Mesodermal cell (in vitro differentiated cells): ENCODE measurements at regions not wholly inside any gene's neighbourhood (a gene's known extent, or its start where the extent isn't known, plus 50 kb on each side); places are given as distances from the start of the nearest gene placed in this dataset.

Experiments
- H3K27ac ChIP-seq: 2 replicates; pipeline ENCODE4 v1.7.0; 2013; ENCODE audit warnings: mild to moderate bottlenecking, low read depth, low read length, moderate library complexity; ENCODE audit not compliant: severe bottlenecking
- H3K36me3 ChIP-seq: 2 replicates; pipeline ENCODE4 v1.7.1; 2013; ENCODE audit warnings: mild to moderate bottlenecking, low read length, moderate library complexity; ENCODE audit not compliant: control insufficient read depth, insufficient read depth
- H3K4me1 ChIP-seq: one replicate; pipeline ENCODE4 v1.7.1; 2013; ENCODE audit warnings: mild to moderate bottlenecking, low read length; ENCODE audit not compliant: insufficient read depth, control insufficient read depth, poor library complexity, severe bottlenecking
- H3K4me3 ChIP-seq: 2 replicates; pipeline ENCODE4 v1.7.0; 2013; ENCODE audit warnings: low read length, control low read depth, mild to moderate bottlenecking; ENCODE audit not compliant: insufficient read depth, poor library complexity, severe bottlenecking; ENCODE audit errors: extremely low read depth
- H3K9me3 ChIP-seq: 2 replicates; pipeline ENCODE4 v1.7.1; 2013; ENCODE audit warnings: mild to moderate bottlenecking, low read length, moderate library complexity; ENCODE audit not compliant: control insufficient read depth
- WGBS, 2 experiments: methylation state at CpG; one replicate each; pipeline ENCODE4 v1.1.5; 2013; ENCODE audit warnings: missing lambda C conversion rate in 2 of 2; ENCODE audit not compliant: insufficient coverage in 2 of 2; 5-methylcytosine and 5-hydroxymethylcytosine counted together

DNA sequence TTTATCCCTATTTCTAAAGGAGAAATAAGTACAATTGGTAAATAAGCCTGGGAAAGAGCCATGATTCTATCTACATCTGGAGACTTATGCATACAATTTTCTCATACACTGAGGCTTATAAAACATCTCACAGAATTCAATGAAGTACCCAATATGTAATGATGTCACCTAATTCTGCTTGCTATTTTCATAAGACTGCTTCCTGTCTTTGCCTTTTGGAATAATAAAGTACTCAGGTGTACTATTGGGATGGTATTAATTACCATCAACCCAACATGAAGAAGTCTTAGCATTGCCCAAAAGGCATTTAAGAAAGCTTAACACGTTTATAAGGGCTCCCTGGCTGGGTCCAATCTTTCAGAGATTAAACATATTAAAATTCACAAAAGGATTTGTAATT is 216.4 kb upstream of the TSHZ2 start:
- Histone ChIP-seq H3K4me1 (no peaks in the 10 kb centered on the region), H3K4me3 (no peak overlapping the region), H3K27ac (no peak overlapping the region), H3K36me3 (no peaks in the 10 kb centered on the region), H3K9me3 (no peaks in the 10 kb centered on the region)
- no CpG with 5 or more reads among the region's 1 CpG for WGBS, 2 experiments

DNA sequence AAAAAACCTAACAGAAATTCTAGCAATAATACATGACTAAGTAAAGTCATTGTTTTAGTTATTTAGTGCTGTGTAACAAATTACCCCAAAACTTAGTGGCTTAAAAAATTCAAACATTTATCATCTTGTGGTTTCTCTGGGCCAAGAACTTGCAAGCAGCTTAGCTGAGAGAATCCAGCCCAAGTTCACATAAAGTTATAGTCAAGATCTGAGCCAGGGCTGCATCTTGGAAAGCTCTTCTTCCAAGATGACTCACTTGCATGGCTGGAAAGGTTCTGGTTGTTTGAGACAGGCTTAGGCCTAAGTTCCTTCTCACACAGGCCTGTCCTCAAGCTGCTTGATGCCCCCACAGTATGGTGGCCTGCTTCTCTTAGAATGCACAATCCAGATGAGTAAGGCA is 217.8 kb upstream of the TSHZ2 start:
- no peaks in the 10 kb centered on the region for H3K4me1 ChIP-seq

DNA sequence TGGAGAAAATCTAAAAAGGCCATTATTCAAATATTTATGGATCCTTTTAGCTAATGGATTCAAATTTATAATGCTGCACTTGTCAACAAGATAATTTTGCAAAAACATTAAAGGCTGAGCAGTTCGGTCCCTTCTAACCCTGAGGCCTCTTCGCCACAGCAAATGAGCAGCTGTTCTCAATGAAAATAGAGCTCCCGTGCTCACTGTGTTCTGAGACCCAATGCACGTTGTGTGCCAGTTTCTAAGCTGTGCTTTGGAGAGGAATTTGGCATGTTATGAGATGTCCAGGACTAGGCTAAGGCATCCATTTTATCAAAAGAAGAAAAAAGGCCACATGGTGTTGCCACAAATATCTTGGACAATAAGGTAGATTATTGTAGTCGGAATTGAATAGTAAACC is 220.1 kb upstream of the TSHZ2 start:
- no peaks in the 10 kb centered on the region for H3K4me1 ChIP-seq
- WGBS, 2 experiments = 77% methylated on average over 3 of the region's 5 CpGs; no CpG with 5 or more reads in 1 of the 2 experiments
- H3K4me3 ChIP-seq = no peak overlapping the region

More for the DNA sequence above, 217.8 kb upstream of the TSHZ2 start:
- Histone ChIP-seq H3K9me3 (no peaks in the 10 kb centered on the region), H3K36me3 (no peaks in the 10 kb centered on the region), H3K27ac (no peak overlapping the region), H3K4me3 (no peak overlapping the region)

DNA sequence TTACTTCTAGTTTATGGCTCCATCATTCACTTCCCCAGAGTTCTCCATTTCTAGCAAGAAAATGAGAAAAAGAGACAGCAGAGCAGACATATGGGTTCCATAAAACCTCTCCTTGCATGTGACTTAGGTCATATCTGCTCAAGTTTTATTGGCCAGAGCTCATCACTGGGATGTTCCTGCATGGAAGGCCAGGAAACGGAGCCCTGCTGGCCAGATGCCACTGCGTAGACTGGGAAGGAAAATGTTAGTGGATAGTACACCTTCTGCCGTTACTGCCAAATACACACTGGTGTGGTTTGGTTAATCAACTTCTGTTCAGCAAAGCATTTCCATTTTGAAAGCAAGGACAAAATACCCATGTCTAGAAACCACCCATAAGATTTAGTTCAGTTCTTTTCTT is 220.6 kb upstream of the TSHZ2 start:
- Histone ChIP-seq H3K36me3 (no peaks in the 10 kb centered on the region), H3K27ac (no peak overlapping the region), H3K4me1 (no peaks in the 10 kb centered on the region), H3K9me3 (no peaks in the 10 kb centered on the region), H3K4me3 (no peak overlapping the region)
- WGBS, 2 experiments = 96 to 97% methylated on average over 3 of the region's 3 CpGs

More for the DNA sequence above, 220.1 kb upstream of the TSHZ2 start:
- Histone ChIP-seq H3K36me3 (no peaks in the 10 kb centered on the region), H3K27ac (no peak overlapping the region), H3K9me3 (no peaks in the 10 kb centered on the region)

DNA sequence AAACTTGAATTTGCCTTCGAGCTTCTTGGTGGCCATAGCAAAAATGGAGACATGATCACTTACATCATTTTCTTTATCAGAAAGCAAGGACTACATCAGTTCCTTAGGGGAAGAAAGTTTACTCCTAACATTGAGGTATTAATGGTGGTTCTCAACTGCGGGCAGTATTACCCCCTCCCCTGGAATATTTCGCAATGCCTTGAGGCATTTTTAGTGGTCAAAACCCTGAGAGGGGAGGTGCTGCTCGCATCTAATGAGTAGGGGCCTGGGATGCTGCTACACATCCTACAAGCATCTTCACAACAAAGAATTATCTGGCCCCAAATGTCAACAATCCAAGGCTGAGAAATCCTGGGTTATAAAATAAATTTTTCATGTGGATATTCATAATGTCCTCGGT is 222.2 kb upstream of the TSHZ2 start:
- Histone ChIP-seq H3K4me3 (no peak overlapping the region), H3K4me1 (no peaks in the 10 kb centered on the region), H3K36me3 (no peaks in the 10 kb centered on the region), H3K27ac (no peak overlapping the region), H3K9me3 (no peaks in the 10 kb centered on the region)
- 88 to 90% methylated on average over 1 to 2 of the region's 5 CpGs for WGBS, 2 experiments

DNA sequence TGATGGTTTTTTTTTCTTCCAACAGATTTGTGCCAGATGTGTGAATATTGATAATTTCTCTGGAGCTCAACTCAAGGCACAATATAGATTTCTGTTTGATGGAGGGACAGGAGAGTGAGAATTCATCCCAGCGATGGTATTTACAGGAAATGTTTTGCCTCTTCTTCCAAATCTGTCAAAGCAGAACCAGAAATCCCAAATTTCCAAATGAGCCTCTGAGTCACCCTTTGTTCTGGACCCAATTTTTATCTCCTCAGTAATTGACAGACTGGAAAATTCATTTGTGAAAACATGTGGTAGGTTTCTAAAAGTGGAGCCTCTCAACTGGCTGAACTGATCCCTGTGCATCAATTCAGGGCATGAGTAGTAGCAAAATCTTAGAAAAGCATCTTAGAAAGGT is 223.2 kb upstream of the TSHZ2 start:
- 100% methylated on average over 1 of the region's 1 CpG; no CpG with 5 or more reads in 1 of the 2 experiments for WGBS, 2 experiments
- Histone ChIP-seq H3K4me3 (no peak overlapping the region), H3K4me1 (no peaks in the 10 kb centered on the region), H3K27ac (no peak overlapping the region), H3K9me3 (no peaks in the 10 kb centered on the region), H3K36me3 (no peaks in the 10 kb centered on the region)

DNA sequence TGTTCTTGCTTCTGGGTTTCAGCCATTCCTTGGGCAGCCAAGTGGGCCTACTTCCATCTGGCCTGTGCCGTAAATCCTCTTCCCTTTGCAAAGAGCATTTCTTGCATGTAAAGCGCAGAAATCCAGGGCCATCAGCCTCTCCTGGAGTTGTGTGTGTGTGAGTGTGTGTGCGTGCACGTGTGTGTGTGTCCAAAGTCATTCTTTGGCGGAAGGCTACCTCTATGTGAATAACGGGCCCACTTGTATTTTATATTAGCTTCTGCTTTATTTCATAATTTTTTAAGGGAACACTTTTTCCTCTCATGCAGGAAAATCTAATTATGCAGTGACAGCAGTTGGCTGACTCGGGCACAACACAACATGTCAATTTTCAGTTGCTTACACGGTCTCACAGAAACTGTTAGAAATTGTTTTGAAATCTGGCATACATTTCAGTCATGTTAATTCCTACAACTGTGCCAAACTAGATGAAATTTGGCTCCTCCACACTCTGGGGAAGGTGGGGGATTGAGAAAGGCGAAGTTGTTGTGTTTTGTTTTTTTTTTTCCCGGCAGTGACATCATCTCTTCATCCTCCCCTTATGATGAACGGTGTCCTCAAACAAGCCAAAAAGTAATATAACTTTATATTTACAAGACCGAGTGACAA is 223.7 kb upstream of the TSHZ2 start:
- WGBS, 2 experiments = 40 to 80% methylated on average over 1 to 5 of the region's 12 CpGs
- Histone ChIP-seq H3K27ac (no peak overlapping the region), H3K4me3 (no peak overlapping the region), H3K9me3 (no peaks in the 10 kb centered on the region), H3K36me3 (no peaks in the 10 kb centered on the region), H3K4me1 (no peaks in the 10 kb centered on the region)

DNA sequence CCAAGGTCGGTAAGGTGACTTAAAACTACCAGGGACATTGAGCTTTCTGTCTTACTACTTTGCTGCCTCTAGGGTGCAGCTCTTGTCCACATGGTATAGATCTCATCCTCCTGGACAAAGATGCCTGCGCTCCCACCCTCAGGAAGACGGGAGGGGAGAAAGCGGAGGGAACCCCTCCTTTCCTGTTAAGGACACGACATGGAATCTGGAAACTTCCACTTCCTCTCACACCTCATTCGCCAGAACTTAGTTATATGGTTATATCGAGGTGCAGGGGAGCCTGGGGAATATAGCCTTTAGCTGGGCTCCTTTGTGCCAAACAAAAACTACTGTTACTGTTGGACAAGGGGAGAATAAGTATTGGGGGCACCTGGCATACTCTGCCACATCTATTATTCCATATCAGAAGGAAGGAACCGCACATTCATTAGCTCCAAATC is 224.3 kb upstream of the TSHZ2 start:
- Histone ChIP-seq H3K4me3 (no peak overlapping the region), H3K27ac (no peak overlapping the region), H3K36me3 (no peaks in the 10 kb centered on the region), H3K4me1 (no peaks in the 10 kb centered on the region), H3K9me3 (no peaks in the 10 kb centered on the region)
- 63 to 81% methylated on average over 3 of the region's 8 CpGs for WGBS, 2 experiments

DNA sequence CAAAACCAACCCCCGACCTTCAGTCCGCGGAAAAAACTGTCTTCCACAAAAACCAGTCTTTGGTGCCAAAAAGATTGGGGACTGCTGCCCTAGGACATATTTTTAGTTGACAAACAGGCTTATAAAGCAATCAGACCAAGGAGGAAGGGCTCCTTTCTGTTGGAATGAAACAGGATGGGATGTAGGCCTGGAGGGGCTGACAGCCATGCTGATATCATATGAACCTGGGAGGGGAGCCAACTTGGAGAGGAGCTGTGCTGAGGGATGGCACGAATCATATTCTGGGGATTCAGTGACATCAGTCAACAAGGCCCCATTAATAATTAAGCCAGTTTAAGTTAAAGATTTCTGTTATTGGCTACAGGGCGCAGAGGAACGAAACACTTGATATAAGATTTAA is 225.4 kb upstream of the TSHZ2 start:
- Histone ChIP-seq H3K9me3 (no peaks in the 10 kb centered on the region), H3K4me3 (no peak overlapping the region), H3K27ac (no peak overlapping the region), H3K36me3 (no peaks in the 10 kb centered on the region), H3K4me1 (no peaks in the 10 kb centered on the region)
- 93 to 100% methylated on average over 1 to 3 of the region's 6 CpGs for WGBS, 2 experiments

DNA sequence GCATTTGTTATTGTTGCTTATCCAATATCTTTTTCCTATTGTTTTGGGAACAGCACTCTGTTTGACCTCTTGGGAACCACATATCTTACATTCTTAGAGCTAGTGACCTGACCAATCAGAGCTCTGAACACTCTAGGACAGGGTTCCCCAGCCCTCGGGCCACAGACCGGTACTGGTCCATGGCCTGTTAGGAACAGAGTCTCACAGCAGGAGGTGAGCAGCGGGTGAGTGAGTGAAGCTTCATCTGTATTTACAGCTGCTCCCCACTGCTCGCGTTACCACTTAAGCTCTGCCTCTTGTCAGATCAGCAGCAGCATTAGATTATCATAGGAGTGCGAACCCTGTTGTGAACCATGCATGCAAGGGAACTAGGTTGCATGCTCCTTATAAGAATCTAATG is 226.0 kb upstream of the TSHZ2 start:
- WGBS, 2 experiments = 32 to 59% methylated on average over 4 to 6 of the region's 6 CpGs

DNA sequence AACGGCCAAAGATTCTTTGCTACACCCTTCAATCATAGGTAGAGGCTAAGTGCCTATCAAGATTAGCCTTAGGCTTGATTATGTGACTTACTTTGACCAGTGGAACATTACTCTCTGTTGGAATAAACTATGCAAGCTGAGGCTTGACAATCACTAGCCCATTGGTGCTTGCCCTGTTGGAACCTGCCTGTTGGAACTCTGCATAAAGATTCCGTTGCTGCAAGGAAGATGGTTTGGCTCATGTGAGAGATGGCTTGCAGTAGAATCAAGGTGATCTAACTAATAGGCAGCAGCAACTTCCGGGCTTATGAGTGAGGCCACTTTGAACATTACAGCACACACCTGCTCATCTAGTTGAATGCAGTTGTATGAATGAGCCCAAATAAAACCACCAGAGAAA is 227.7 kb upstream of the TSHZ2 start:
- Histone ChIP-seq H3K36me3 (no peaks in the 10 kb centered on the region), H3K9me3 (no peaks in the 10 kb centered on the region), H3K4me3 (no peak overlapping the region), H3K4me1 (no peaks in the 10 kb centered on the region), H3K27ac (no peak overlapping the region)
- WGBS, 2 experiments = 70% methylated on average over 2 of the region's 3 CpGs; no CpG with 5 or more reads in 1 of the 2 experiments

More for the DNA sequence above, 226.0 kb upstream of the TSHZ2 start:
- Histone ChIP-seq H3K9me3 (no peaks in the 10 kb centered on the region), H3K27ac (no peak overlapping the region), H3K36me3 (no peaks in the 10 kb centered on the region), H3K4me3 (no peak overlapping the region), H3K4me1 (no peaks in the 10 kb centered on the region)
